Right atrium auricular region (tissue), 2 donors: ENCODE measurements at regions not wholly inside any gene's neighbourhood (a gene's known extent, or its start where the extent isn't known, plus 50 kb on each side); places are given as distances from the start of the nearest gene placed in this dataset.
"Not testable (repeated sequence)": the region's sequence is repeated elsewhere in the genome, so short reads cannot be mapped to it uniquely, and the experiment has no call there.

Source experiments
- DNase-seq: peaks from one replicate; pipeline ENCODE4 v3.0.0-alpha.2; 2019; ENCODE audit warnings: low spot score
- H3K27ac ChIP-seq, 2 donors: fragments of 200-600 bp; sonication (generic); 1 replicate in 1 of 2; 2 replicates in 1 of 2; pipeline ENCODE4 v1.5.1; 2016 to 2019
- H3K27me3 ChIP-seq, 2 donors: fragments of 200-600 bp; sonication (generic); one replicate each; pipeline versions ENCODE4 v1.5.1 to v1.6.0; 2017 to 2019
- H3K36me3 ChIP-seq: fragments of 200-600 bp; sonication (generic); one replicate; pipeline ENCODE4 v1.5.1; 2016
- H3K4me1 ChIP-seq, 2 donors: fragments of 200-600 bp; sonication (generic); one replicate each; pipeline versions ENCODE4 v1.5.1 to v1.6.0; 2017 to 2019
- H3K4me3 ChIP-seq, 2 donors: fragments of 200-600 bp; sonication (generic); 1 replicate in 1 of 2; 2 replicates in 1 of 2; pipeline ENCODE4 v1.5.1; 2017 to 2019; ENCODE audit warnings: mild to moderate bottlenecking in 1 of 2, moderate library complexity in 1 of 2
- H3K9me3 ChIP-seq, 2 donors: fragments of 200-600 bp; sonication (generic); one replicate each; pipeline ENCODE4 v1.5.1; 2019
- TF ChIP-seq, protein P1 (sequence below), 2 donors: fragments of 200-600 bp; sonication (generic); IDR thresholded peaks; one replicate each; pipeline ENCODE4 v1.5.1; 2019; ENCODE audit warnings: antibody characterized with exemption in 2 of 2

- Histone ChIP-seq H3K4me3 (no peak overlapping the region), H3K4me1 (no peaks in the 10 kb centered on the region), H3K36me3 (no peaks in the 10 kb centered on the region), H3K27ac (no peak overlapping the region), H3K27me3 (no peaks in the 10 kb centered on the region), H3K9me3 (no peaks in the 10 kb centered on the region)
- TF ChIP-seq, protein P1, sequence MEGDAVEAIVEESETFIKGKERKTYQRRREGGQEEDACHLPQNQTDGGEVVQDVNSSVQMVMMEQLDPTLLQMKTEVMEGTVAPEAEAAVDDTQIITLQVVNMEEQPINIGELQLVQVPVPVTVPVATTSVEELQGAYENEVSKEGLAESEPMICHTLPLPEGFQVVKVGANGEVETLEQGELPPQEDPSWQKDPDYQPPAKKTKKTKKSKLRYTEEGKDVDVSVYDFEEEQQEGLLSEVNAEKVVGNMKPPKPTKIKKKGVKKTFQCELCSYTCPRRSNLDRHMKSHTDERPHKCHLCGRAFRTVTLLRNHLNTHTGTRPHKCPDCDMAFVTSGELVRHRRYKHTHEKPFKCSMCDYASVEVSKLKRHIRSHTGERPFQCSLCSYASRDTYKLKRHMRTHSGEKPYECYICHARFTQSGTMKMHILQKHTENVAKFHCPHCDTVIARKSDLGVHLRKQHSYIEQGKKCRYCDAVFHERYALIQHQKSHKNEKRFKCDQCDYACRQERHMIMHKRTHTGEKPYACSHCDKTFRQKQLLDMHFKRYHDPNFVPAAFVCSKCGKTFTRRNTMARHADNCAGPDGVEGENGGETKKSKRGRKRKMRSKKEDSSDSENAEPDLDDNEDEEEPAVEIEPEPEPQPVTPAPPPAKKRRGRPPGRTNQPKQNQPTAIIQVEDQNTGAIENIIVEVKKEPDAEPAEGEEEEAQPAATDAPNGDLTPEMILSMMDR (IDR thresholded peaks at IDR 0.05): peak in 1 of 2 donors; percentile 43
- DNase-seq: no peak
Measured at GRCh38 chr3:81871358-81872155, 110.1 kb upstream of the GBE1 start.

GRCh38 chr3:81869382-81869781, 107.9 kb upstream of the GBE1 start:
- Histone ChIP-seq H3K9me3 (no peaks in the 10 kb centered on the region), H3K4me3 (no peak overlapping the region), H3K27me3 (no peaks in the 10 kb centered on the region), H3K27ac (no peak overlapping the region), H3K36me3 (no peaks in the 10 kb centered on the region), H3K4me1 (no peaks in the 10 kb centered on the region)
- TF ChIP-seq, protein P1 (IDR thresholded peaks at IDR 0.05): no peak
- DNase-seq: no peak

GRCh38 chr3:81868597-81868996, 107.2 kb upstream of the GBE1 start:
- Histone ChIP-seq H3K27me3 (no peaks in the 10 kb centered on the region), H3K4me3 (no peak overlapping the region), H3K4me1 (peaks cover 0 to 6% of the 10 kb centered on the region in 2 donors), H3K36me3 (no peaks in the 10 kb centered on the region), H3K27ac (no peak overlapping the region), H3K9me3 (no peaks in the 10 kb centered on the region)
- no peak for DNase-seq
- TF ChIP-seq, protein P1 (IDR thresholded peaks at IDR 0.05): no peak

- no peak for DNase-seq
- H3K36me3 ChIP-seq: no peaks in the 10 kb centered on the region
- no peaks in the 10 kb centered on the region for H3K27me3 ChIP-seq
- H3K4me1 ChIP-seq: peaks cover 0 to 6% of the 10 kb centered on the region in 2 donors
- TF ChIP-seq, protein P1 (IDR thresholded peaks at IDR 0.05): no peak
- H3K9me3 ChIP-seq: no peaks in the 10 kb centered on the region
- H3K4me3 ChIP-seq: no peak overlapping the region
- no peak overlapping the region for H3K27ac ChIP-seq
Measured at GRCh38 chr3:81867875-81868274, 106.4 kb upstream of the GBE1 start.

- H3K4me1 ChIP-seq, H3K4me3 ChIP-seq, H3K9me3 ChIP-seq, H3K27ac ChIP-seq, H3K36me3 ChIP-seq, DNase-seq, H3K27me3 ChIP-seq: not testable (repeated sequence)
Measured at GRCh38 chr3:81865164-81865563, 103.7 kb upstream of the GBE1 start.

- TF ChIP-seq, protein P1 (IDR thresholded peaks at IDR 0.05): no peak
- DNase-seq: no peak
- H3K4me3 ChIP-seq: peak overlapping the region; percentile 3 to 27
- no peaks in the 10 kb centered on the region for H3K36me3 ChIP-seq
- no peaks in the 10 kb centered on the region for H3K9me3 ChIP-seq
- peaks cover 0 to 6% of the 10 kb centered on the region in 2 donors for H3K4me1 ChIP-seq
- no peaks in the 10 kb centered on the region for H3K27me3 ChIP-seq
- H3K27ac ChIP-seq: peak overlapping the region in 1 of 2 donors; percentile 46
Measured at GRCh38 chr3:81864272-81864671, 102.8 kb upstream of the GBE1 start.
